Islet precursor cell (in vitro differentiated cells): ENCODE measurements at regions not wholly inside any gene's neighbourhood (a gene's known extent, or its start where the extent isn't known, plus 50 kb on each side); places are given as distances from the start of the nearest gene placed in this dataset.
"Not testable (repeated sequence)": the region's sequence is repeated elsewhere in the genome, so short reads cannot be mapped to it uniquely, and the experiment has no call there.

Experiments used
- DNase-seq: peaks from one replicate; pipeline ENCODE4 v3.0.0-alpha.2; 2018

GRCh38 chr11:49316180-49316579 lies 107.8 kb upstream of the FOLH1 start:
- no peak for DNase-seq

GRCh38 chr11:49303080-49303479 lies 94.7 kb upstream of the FOLH1 start:
- DNase-seq: no peak

GRCh38 chr11:49302360-49302759 lies 94.0 kb upstream of the FOLH1 start:
- no peak for DNase-seq

- not testable (repeated sequence) for DNase-seq
Measured at GRCh38 chr11:49298017-49298416, 89.6 kb upstream of the FOLH1 start.

- not testable (repeated sequence) for DNase-seq
Measured at GRCh38 chr11:49283911-49284310, 75.5 kb upstream of the FOLH1 start.

GRCh38 chr11:49283282-49283681 lies 74.9 kb upstream of the FOLH1 start:
- not testable (repeated sequence) for DNase-seq

GRCh38 chr11:49282125-49282524 lies 73.7 kb upstream of the FOLH1 start:
- DNase-seq: not testable (repeated sequence)

GRCh38 chr11:49277951-49278350 lies 69.5 kb upstream of the FOLH1 start:
- DNase-seq: not testable (repeated sequence)
